GM23248 (cell line): ENCODE measurements at regions not wholly inside any gene's neighbourhood (a gene's known extent, or its start where the extent isn't known, plus 50 kb on each side); places are given as distances from the start of the nearest gene placed in this dataset.

ENCODE experiments used
- EZH2 ChIP-seq: fragments of 200-600 bp; sonication (generic); IDR thresholded peaks from 2 replicates; pipeline ENCODE4 v1.6.1; 2018; ENCODE audit warnings: antibody characterized with exemption, mild to moderate bottlenecking; ENCODE audit not compliant: insufficient read depth, poor library complexity, severe bottlenecking
- EZH2phosphoT487 ChIP-seq: fragments of 200-600 bp; sonication (generic); IDR thresholded peaks from 2 replicates; pipeline ENCODE4 v1.6.1; 2018; ENCODE audit warnings: antibody characterized with exemption, moderate library complexity, mild to moderate bottlenecking, low read depth; ENCODE audit not compliant: insufficient read depth

- TF ChIP-seq EZH2, result no peak
- TF ChIP-seq EZH2phosphoT487, result no peak
Measured at GRCh38 chr4:114264452-114264851, 285.0 kb upstream of the ARSJ start.
